ENCODE measurements at regions not wholly inside any gene's neighbourhood (a gene's known extent, or its start where the extent isn't known, plus 50 kb on each side); places are given as distances from the start of the nearest gene placed in this dataset.
"Not testable (repeated sequence)": the region's sequence is repeated elsewhere in the genome, so short reads cannot be mapped to it uniquely, and the experiment has no call there.

- DNase-seq = no peak
Observed at GRCh38 chr3:144864646-144865045, 893.0 kb downstream of the DIPK2A start.

DNA sequence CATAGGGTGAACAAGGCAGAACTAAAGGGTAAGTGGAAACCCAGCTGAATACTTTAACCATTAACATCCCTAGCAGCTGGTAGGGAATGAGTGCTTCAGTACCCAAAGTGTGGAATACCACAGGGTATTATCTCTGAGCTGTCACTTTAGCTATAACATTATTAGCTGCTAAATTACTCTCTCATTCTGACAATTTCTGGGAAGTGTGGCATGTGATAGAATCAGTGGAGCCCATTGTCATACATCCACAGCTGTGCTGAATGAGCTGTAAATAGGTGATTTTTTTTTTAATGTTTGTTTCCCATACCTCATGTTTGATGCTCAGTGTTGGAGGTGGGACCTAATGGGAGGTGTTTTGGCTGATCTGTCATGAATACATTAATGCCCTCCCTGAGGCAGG is 894.3 kb downstream of the DIPK2A start:
- no peak for DNase-seq

DNA sequence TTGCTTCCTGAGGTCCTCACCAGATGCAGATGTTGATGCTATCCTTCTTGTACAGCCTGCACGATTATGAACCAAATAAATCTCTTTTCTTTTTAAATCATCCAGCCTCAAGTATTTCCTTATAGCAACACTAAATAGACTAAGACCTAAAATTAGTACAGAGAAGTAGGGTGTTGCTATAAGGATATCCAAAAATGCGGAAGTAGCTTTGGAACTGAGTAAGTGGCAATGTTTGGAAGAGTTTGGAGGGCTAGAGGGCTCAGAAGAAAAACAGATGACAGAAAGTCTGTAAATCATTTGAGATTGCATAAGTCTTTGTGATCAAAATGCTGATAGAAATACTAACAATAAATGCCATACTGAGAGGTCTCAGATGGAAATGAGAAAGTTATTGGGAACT is 894.9 kb downstream of the DIPK2A start:
- no peak for DNase-seq

- DNase-seq = no peak
Observed at GRCh38 chr3:144868506-144868905, 896.9 kb downstream of the DIPK2A start.

DNA sequence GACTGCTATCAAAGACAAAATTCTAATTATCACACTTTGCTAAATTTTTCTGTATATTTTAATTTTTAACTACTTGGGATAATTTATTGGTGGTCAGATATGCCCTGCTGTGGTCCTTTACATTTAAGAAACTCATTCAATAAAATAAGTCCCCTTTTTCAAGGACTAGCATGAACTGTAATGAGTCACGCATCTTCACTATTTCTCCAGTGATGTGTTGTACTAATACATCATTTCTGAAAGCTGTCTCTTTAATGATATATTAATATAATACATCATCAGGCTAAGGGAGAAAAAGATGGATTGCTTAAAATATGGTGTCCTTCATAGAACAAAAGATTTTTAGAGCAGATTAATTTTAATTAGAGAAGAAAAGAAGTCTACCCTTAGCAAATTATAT is 901.4 kb downstream of the DIPK2A start:
- DNase-seq = no peak

- DNase-seq = no peak
Observed at GRCh38 chr3:144875211-144875610, 903.6 kb downstream of the DIPK2A start.

- no peak for DNase-seq
Observed at GRCh38 chr3:144877356-144877755, 905.7 kb downstream of the DIPK2A start.

GRCh38 chr3:144879701-144880100 is 908.1 kb downstream of the DIPK2A start:
- DNase-seq = no peak

DNA sequence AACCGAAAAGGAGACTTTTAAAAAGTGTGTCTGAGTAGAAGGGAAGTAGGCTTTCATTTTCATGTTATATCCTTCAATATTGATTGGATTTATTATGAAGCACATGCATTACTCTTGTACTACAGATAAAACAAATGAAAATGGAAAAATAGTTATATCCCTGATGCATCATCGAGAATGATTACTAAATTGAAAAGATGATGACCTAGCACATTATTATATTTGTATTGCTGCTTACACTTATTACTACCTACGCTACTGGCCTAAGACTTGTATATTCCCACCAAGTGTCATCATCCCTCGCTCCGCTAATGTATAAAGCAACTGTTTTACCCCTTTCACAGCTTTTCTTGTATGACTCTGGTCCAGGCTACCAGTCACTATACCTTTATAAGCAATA is 922.4 kb downstream of the DIPK2A start:
- DNase-seq = no peak

DNA sequence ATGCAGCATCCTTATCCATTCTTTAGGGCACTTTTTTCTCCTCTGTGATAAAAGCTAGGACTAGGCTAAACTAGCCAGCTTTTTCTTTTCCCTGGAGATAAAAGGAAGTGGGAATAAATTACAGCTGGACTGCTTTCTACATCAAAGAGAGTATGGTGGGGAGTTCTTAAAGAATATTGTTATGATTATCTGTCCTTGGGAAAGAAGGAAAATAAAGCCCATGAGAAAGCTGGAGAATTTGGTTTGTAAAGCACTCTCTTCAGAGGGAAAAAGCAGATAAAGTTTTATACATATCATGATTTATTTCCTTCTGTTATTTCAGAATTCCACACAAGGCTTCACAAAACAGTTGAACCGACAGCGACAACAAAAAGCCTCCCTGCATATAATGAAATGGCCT is 923.0 kb downstream of the DIPK2A start:
- no peak for DNase-seq

- DNase-seq = no peak
Observed at GRCh38 chr3:144900366-144900765, 928.7 kb downstream of the DIPK2A start.

GRCh38 chr3:144907581-144907980 is 936.0 kb downstream of the DIPK2A start:
- DNase-seq = not testable (repeated sequence)

DNA sequence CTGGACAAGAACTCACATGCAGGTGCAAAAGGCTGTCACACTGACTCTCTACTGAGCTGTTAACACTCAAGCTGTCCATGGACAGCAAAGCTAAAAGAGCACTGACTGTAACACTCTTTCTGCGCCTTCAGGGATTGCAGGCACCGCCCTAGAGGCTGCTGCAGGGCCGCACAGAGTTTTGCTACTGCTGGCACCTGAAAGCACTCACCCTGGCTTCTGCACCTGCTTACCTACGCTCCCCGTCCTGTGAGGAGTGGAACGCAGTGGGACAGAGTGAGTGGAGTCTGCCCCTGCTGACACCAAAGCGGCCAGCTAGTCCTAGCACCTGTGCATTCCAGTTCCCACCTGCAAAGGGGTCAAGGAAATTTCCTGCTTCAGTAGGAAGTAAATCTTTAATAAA is 941.3 kb downstream of the DIPK2A start:
- no peak for DNase-seq

GRCh38 chr3:144915202-144915601 is 943.6 kb downstream of the DIPK2A start:
- DNase-seq = no peak

- no peak for DNase-seq
Observed at GRCh38 chr3:144921710-144922109, 950.1 kb downstream of the DIPK2A start.

- DNase-seq = no peak
Observed at GRCh38 chr3:144923046-144923775, 951.6 kb downstream of the DIPK2A start.

DNA sequence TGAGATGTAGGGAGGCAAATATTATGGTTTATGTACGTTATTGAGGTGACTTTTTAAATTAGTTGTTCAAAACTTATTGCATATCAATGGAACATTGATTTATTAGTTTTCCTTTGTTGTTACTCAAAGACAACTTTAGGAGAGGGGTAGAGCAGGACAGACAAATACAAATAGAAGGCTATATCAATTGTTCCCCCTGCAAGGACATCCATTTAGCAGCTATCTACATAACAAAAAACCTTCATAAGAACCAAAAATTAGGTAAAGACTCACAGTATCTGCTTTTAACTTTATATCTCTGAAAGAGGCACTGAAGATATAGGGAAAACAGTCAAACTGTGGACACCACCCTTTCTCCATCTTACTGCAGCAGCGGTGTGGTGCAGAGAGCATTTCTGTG is 958.8 kb downstream of the DIPK2A start:
- DNase-seq = no peak

DNA sequence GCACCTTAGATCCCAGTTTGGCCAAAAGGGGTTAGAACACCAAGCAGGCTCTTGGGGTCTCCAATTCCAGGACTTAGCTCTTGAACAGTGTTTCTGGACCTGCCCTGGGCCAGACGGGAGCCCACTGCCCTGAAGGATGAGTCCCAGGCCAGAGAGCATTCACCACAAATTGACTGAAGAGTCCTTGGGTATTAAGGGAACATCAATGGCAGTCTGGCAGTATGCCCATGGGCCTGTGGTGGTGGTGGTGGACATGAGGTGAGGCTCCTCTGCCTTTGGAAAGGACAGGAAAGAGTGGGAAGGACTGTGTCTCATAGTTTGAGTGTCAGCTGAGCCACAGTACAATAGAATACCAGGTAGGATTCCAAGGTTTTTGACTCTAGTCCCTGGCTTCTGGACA is 960.0 kb downstream of the DIPK2A start:
- DNase-seq = no peak

GRCh38 chr3:144942093-144942837 is 970.6 kb downstream of the DIPK2A start:
- DNase-seq = no peak

GRCh38 chr3:144942838-144943197 is 971.2 kb downstream of the DIPK2A start:
- no peak for DNase-seq

DNA sequence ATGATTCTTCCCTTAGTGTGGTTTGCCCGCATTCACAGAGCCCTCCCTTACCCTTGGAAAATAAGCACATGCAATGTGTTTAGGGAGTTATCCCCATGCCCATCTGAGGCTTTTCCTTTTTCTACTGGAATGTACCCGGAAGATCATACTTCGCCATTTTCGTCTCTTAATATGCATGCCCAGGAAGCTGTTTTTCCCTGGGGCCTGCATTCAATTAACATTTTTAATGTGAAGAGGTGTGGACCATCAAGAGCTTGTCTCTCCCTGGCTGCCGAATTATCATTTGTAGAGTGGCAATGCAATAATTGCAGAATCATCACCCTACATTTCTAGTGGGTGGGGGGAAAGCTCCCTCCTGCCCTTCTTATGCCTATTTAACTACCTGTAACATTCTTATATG is 976.3 kb downstream of the DIPK2A start:
- no peak for DNase-seq

- DNase-seq = no peak
Observed at GRCh38 chr3:144948711-144949110, 977.1 kb downstream of the DIPK2A start.

- no peak for DNase-seq
Observed at GRCh38 chr3:144953959-144954358, 982.3 kb downstream of the DIPK2A start.

- DNase-seq = no peak
Observed at GRCh38 chr3:144957398-144958101, 985.9 kb downstream of the DIPK2A start.
